ENCODE measurements at regions not wholly inside any gene's neighbourhood (a gene's known extent, or its start where the extent isn't known, plus 50 kb on each side); places are given as distances from the start of the nearest gene placed in this dataset.

DNA sequence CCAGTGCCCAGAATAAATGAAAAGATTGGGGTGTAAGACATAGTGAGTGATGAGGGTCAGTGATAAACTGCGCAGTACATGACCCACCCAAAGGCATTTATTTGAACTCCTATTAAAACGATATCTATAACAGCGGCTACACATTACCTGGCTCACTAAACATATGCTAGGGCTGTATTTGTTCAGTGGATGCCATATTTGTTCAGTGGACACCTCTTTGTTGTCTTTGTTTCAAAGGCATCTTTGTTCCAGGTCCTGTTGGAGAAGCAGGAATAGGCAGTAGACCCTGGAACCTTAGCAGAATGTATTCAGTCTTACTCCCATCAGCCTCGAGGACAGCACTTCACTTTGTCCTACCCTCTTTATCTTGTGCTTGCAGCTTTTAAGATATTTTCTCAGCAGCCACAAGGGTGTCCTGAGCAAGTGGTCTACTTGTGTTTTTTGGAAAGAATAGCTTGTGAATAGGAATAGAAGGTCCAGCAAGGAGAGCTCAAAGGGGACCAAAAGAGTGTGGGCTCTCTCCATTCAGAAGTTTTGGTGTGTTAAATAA is 650.8 kb upstream of the FANCL start (continued):
- TF ChIP-seq MAFK (IDR thresholded peaks at IDR 0.05; ENCODE audit: low read depth, low read length): no peak
